SK-N-SH (cell line): ENCODE measurements at regions not wholly inside any gene's neighbourhood (a gene's known extent, or its start where the extent isn't known, plus 50 kb on each side); places are given as distances from the start of the nearest gene placed in this dataset.

ENCODE experiments used
- EZH2phosphoT487 ChIP-seq: fragments of 200-600 bp; sonication (generic); IDR thresholded peaks from 2 replicates; pipeline ENCODE4 v1.6.1; 2017; ENCODE audit warnings: low read depth, mixed run types, mild to moderate bottlenecking, antibody characterized with exemption, moderate library complexity, borderline replicate concordance
- MEF2A ChIP-seq: IDR thresholded peaks from 2 replicates; pipeline ENCODE4 v1.4.0; 2012; ENCODE audit warnings: low read depth, borderline replicate concordance
- POLR2AphosphoS5 ChIP-seq: IDR thresholded peaks from 2 replicates; pipeline ENCODE4 v1.6.1; 2012; ENCODE audit warnings: low read depth, low read length
- RCOR1 ChIP-seq: fragments of 150-350 bp; IDR thresholded peaks from 2 replicates; pipeline ENCODE4 v1.6.1; 2017; ENCODE audit warnings: antibody characterized with exemption, low read length
- RXRA ChIP-seq: IDR thresholded peaks from 2 replicates; pipeline ENCODE4 v1.4.0; 2012; ENCODE audit warnings: low read depth, mild to moderate bottlenecking, borderline replicate concordance
- YY1 ChIP-seq: IDR thresholded peaks from 2 replicates; pipeline ENCODE4 v1.4.0; 2012; ENCODE audit warnings: low read depth, mild to moderate bottlenecking
- TF ChIP-seq, protein P1 (sequence below): fragments of 200-600 bp; sonication (generic); IDR thresholded peaks from 2 replicates; pipeline ENCODE4 v1.6.1; 2017; ENCODE audit warnings: antibody characterized with exemption, mild to moderate bottlenecking, moderate library complexity
- TF ChIP-seq, protein P2 (sequence below): IDR thresholded peaks from 2 replicates; pipeline ENCODE4 v1.6.1; 2012; ENCODE audit warnings: mild to moderate bottlenecking, low read depth, low read length, moderate library complexity

- TF ChIP-seq EZH2phosphoT487 (no peak), POLR2AphosphoS5 (no peak), RCOR1 (no peak; the same call in 1 of the 2 replicates), MEF2A (no peak), RXRA (no peak), YY1 (no peak)
- TF ChIP-seq, protein P1, sequence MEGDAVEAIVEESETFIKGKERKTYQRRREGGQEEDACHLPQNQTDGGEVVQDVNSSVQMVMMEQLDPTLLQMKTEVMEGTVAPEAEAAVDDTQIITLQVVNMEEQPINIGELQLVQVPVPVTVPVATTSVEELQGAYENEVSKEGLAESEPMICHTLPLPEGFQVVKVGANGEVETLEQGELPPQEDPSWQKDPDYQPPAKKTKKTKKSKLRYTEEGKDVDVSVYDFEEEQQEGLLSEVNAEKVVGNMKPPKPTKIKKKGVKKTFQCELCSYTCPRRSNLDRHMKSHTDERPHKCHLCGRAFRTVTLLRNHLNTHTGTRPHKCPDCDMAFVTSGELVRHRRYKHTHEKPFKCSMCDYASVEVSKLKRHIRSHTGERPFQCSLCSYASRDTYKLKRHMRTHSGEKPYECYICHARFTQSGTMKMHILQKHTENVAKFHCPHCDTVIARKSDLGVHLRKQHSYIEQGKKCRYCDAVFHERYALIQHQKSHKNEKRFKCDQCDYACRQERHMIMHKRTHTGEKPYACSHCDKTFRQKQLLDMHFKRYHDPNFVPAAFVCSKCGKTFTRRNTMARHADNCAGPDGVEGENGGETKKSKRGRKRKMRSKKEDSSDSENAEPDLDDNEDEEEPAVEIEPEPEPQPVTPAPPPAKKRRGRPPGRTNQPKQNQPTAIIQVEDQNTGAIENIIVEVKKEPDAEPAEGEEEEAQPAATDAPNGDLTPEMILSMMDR = peak; percentile 37; the same call in 1 of the 2 replicates
- TF ChIP-seq, protein P2, sequence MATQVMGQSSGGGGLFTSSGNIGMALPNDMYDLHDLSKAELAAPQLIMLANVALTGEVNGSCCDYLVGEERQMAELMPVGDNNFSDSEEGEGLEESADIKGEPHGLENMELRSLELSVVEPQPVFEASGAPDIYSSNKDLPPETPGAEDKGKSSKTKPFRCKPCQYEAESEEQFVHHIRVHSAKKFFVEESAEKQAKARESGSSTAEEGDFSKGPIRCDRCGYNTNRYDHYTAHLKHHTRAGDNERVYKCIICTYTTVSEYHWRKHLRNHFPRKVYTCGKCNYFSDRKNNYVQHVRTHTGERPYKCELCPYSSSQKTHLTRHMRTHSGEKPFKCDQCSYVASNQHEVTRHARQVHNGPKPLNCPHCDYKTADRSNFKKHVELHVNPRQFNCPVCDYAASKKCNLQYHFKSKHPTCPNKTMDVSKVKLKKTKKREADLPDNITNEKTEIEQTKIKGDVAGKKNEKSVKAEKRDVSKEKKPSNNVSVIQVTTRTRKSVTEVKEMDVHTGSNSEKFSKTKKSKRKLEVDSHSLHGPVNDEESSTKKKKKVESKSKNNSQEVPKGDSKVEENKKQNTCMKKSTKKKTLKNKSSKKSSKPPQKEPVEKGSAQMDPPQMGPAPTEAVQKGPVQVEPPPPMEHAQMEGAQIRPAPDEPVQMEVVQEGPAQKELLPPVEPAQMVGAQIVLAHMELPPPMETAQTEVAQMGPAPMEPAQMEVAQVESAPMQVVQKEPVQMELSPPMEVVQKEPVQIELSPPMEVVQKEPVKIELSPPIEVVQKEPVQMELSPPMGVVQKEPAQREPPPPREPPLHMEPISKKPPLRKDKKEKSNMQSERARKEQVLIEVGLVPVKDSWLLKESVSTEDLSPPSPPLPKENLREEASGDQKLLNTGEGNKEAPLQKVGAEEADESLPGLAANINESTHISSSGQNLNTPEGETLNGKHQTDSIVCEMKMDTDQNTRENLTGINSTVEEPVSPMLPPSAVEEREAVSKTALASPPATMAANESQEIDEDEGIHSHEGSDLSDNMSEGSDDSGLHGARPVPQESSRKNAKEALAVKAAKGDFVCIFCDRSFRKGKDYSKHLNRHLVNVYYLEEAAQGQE = no peak
Measured at GRCh38 chr2:235170536-235171521, 219.0 kb downstream of the SH3BP4 start.
